ENCODE measurements at regions not wholly inside any gene's neighbourhood (a gene's known extent, or its start where the extent isn't known, plus 50 kb on each side); places are given as distances from the start of the nearest gene placed in this dataset.

- Mint-ChIP-seq H3K27ac (no peak overlapping the region), H3K27me3 (no peaks in the 10 kb centered on the region), H3K4me1 (no peaks in the 10 kb centered on the region), H3K36me3 (no peaks in the 10 kb centered on the region), H3K9me3 (ENCODE audit: low read depth) (peaks cover 11% of the 10 kb centered on the region), H3K4me3 (no peak overlapping the region)
- no peak for ATAC-seq
- DNase-seq = no peak
- CTCF ChIA-PET = no interaction called here
Measured at GRCh38 chr2:82259551-82259950, 1955.0 kb upstream of the LRRTM1 start.

GRCh38 chr2:82257796-82258555 is 1953.4 kb upstream of the LRRTM1 start:
- peaks cover 13% of the 10 kb centered on the region for H3K9me3 Mint-ChIP-seq (ENCODE audit: low read depth)
- no peak overlapping the region for H3K4me3 Mint-ChIP-seq
- no peak overlapping the region for H3K27ac Mint-ChIP-seq
- H3K36me3 Mint-ChIP-seq = no peaks in the 10 kb centered on the region
- no peaks in the 10 kb centered on the region for H3K27me3 Mint-ChIP-seq
- ATAC-seq (no peak), DNase-seq (no peak)
- CTCF ChIA-PET = no interaction called here
- H3K4me1 Mint-ChIP-seq = no peaks in the 10 kb centered on the region

- Mint-ChIP-seq H3K27me3 (no peaks in the 10 kb centered on the region), H3K9me3 (ENCODE audit: low read depth) (peaks cover 9% of the 10 kb centered on the region), H3K4me3 (no peak overlapping the region), H3K27ac (no peak overlapping the region), H3K36me3 (no peaks in the 10 kb centered on the region), H3K4me1 (no peaks in the 10 kb centered on the region)
- no peak for DNase-seq
- ATAC-seq = no peak
- CTCF ChIA-PET = no interaction called here
Measured at GRCh38 chr2:82256983-82257632, 1952.6 kb upstream of the LRRTM1 start.

GRCh38 chr2:82256288-82256687 is 1951.7 kb upstream of the LRRTM1 start:
- Mint-ChIP-seq H3K9me3 (ENCODE audit: low read depth) (peaks cover 14% of the 10 kb centered on the region), H3K4me3 (no peak overlapping the region), H3K27ac (no peak overlapping the region), H3K27me3 (no peaks in the 10 kb centered on the region), H3K36me3 (no peaks in the 10 kb centered on the region), H3K4me1 (no peaks in the 10 kb centered on the region)
- no peak for DNase-seq
- ATAC-seq = no peak
- CTCF ChIA-PET = no interaction called here

GRCh38 chr2:82254728-82255127 is 1950.2 kb upstream of the LRRTM1 start:
- Mint-ChIP-seq H3K27ac (no peak overlapping the region), H3K9me3 (ENCODE audit: low read depth) (peaks cover 15% of the 10 kb centered on the region), H3K4me1 (no peaks in the 10 kb centered on the region), H3K27me3 (no peaks in the 10 kb centered on the region), H3K36me3 (no peaks in the 10 kb centered on the region), H3K4me3 (no peak overlapping the region)
- ATAC-seq = no peak
- CTCF ChIA-PET = no interaction called here
- no peak for DNase-seq

GRCh38 chr2:82246220-82246775 is 1941.7 kb upstream of the LRRTM1 start:
- Mint-ChIP-seq H3K27me3 (no peaks in the 10 kb centered on the region), H3K27ac (no peak overlapping the region), H3K36me3 (no peaks in the 10 kb centered on the region), H3K9me3 (ENCODE audit: low read depth) (peaks cover 2% of the 10 kb centered on the region), H3K4me3 (no peak overlapping the region), H3K4me1 (no peaks in the 10 kb centered on the region)
- CTCF ChIA-PET = no interaction called here
- ATAC-seq (no peak), DNase-seq (no peak)

GRCh38 chr2:82239176-82239575 is 1934.6 kb upstream of the LRRTM1 start:
- Mint-ChIP-seq H3K36me3 (no peaks in the 10 kb centered on the region), H3K4me3 (no peak overlapping the region), H3K4me1 (no peaks in the 10 kb centered on the region), H3K27me3 (no peaks in the 10 kb centered on the region), H3K9me3 (ENCODE audit: low read depth) (peaks cover 5% of the 10 kb centered on the region), H3K27ac (no peak overlapping the region)
- DNase-seq (no peak), ATAC-seq (no peak)
- CTCF ChIA-PET = no interaction called here

GRCh38 chr2:82237994-82238662 is 1933.6 kb upstream of the LRRTM1 start:
- ATAC-seq (no peak), DNase-seq (no peak)
- Mint-ChIP-seq H3K4me1 (no peaks in the 10 kb centered on the region), H3K27me3 (no peaks in the 10 kb centered on the region), H3K36me3 (no peaks in the 10 kb centered on the region), H3K4me3 (no peak overlapping the region), H3K9me3 (ENCODE audit: low read depth) (peaks cover 5% of the 10 kb centered on the region), H3K27ac (no peak overlapping the region)
- CTCF ChIA-PET = no interaction called here

- DNase-seq = no peak
- no peaks in the 10 kb centered on the region for H3K4me1 Mint-ChIP-seq
Measured at GRCh38 chr2:82234283-82234874, 1929.8 kb upstream of the LRRTM1 start.

GRCh38 chr2:82233806-82234205 is 1929.3 kb upstream of the LRRTM1 start:
- Mint-ChIP-seq H3K9me3 (ENCODE audit: low read depth) (no peaks in the 10 kb centered on the region), H3K4me1 (no peaks in the 10 kb centered on the region), H3K4me3 (no peak overlapping the region), H3K36me3 (no peaks in the 10 kb centered on the region), H3K27ac (no peak overlapping the region), H3K27me3 (no peaks in the 10 kb centered on the region)
- CTCF ChIA-PET = no interaction called here
- no peak for ATAC-seq
- no peak for DNase-seq

More at GRCh38 chr2:82234283-82234874, 1929.8 kb upstream of the LRRTM1 start:
- Mint-ChIP-seq H3K9me3 (ENCODE audit: low read depth) (peaks cover 3% of the 10 kb centered on the region), H3K27ac (no peak overlapping the region), H3K36me3 (no peaks in the 10 kb centered on the region), H3K27me3 (no peaks in the 10 kb centered on the region), H3K4me3 (no peak overlapping the region)
- no peak for ATAC-seq
- CTCF ChIA-PET = no interaction called here

GRCh38 chr2:82230406-82230805 is 1925.9 kb upstream of the LRRTM1 start:
- Mint-ChIP-seq H3K27me3 (no peaks in the 10 kb centered on the region), H3K27ac (no peak overlapping the region), H3K9me3 (ENCODE audit: low read depth) (no peaks in the 10 kb centered on the region), H3K36me3 (no peaks in the 10 kb centered on the region), H3K4me1 (no peaks in the 10 kb centered on the region), H3K4me3 (no peak overlapping the region)
- CTCF ChIA-PET = no interaction called here
- ATAC-seq = no peak
- DNase-seq = no peak

- CTCF ChIA-PET = no interaction called here
- ATAC-seq (no peak), DNase-seq (no peak)
- H3K27ac Mint-ChIP-seq = no peak overlapping the region
- peaks cover 1% of the 10 kb centered on the region for H3K36me3 Mint-ChIP-seq
- H3K9me3 Mint-ChIP-seq (ENCODE audit: low read depth) = peaks cover 5% of the 10 kb centered on the region
- H3K4me3 Mint-ChIP-seq = no peak overlapping the region
- H3K4me1 Mint-ChIP-seq = no peaks in the 10 kb centered on the region
- no peaks in the 10 kb centered on the region for H3K27me3 Mint-ChIP-seq
Measured at GRCh38 chr2:82226441-82226840, 1921.9 kb upstream of the LRRTM1 start.

GRCh38 chr2:82224301-82224940 is 1919.9 kb upstream of the LRRTM1 start:
- no peak overlapping the region for H3K27ac Mint-ChIP-seq
- H3K27me3 Mint-ChIP-seq = no peaks in the 10 kb centered on the region
- H3K4me1 Mint-ChIP-seq = no peaks in the 10 kb centered on the region
- CTCF ChIA-PET = no interaction called here
- peaks cover 1% of the 10 kb centered on the region for H3K36me3 Mint-ChIP-seq
- no peak for DNase-seq
- no peak for ATAC-seq
- H3K4me3 Mint-ChIP-seq = no peak overlapping the region
- H3K9me3 Mint-ChIP-seq (ENCODE audit: low read depth) = peaks cover 5% of the 10 kb centered on the region

All from activated CD8-positive, alpha-beta memory T cell treated with anti-CD3 and anti-CD28 coated beads, Interleukin-2, amount 10 ng/mL, durations not matched to agents 7 days and 5 days (primary cell).